ENCODE measurements at regions not wholly inside any gene's neighbourhood (a gene's known extent, or its start where the extent isn't known, plus 50 kb on each side); places are given as distances from the start of the nearest gene placed in this dataset.

- H3K79me2 ChIP-seq (ENCODE audit: insufficient read depth) = no peaks in the 10 kb centered on the region
- WGBS (ENCODE audit: low lambda C conversion rate) = 0% methylated on average over 1 of the region's 1 CpG
These were observed 199.8 kb upstream of the NR2F2 start for GRCh38 chr15:96130734-96131133.

DNA sequence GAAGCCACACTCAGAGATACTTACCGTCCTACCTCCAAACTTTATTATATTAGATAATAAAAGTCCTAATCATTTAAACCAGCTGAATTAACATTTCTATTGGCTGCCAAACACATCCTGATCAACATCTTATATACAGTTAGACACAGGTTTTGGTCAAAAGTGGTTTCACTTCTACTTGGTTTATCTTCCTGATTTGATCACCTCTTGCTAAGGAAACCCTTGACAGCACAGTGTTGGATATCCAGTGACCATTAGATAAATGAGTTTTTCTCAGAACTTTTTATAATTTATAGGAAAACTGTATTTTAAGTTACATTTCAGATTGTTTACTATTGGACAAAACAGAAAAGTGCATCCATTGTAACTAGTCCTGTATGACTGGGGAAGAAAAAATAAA is 198.4 kb upstream of the NR2F2 start:
- Histone ChIP-seq H4K20me1 (ENCODE audit: insufficient read depth) (no peaks in the 10 kb centered on the region), H3K9me3 (no peaks in the 10 kb centered on the region), H3K9me2 (no peaks in the 10 kb centered on the region), H3F3A (replicated peaks; ENCODE audit: insufficient read depth) (no peaks in the 10 kb centered on the region), H3K27ac (ENCODE audit: low read depth in 2 of 2, low read length in 1 of 2) (no peak overlapping the region), H3K79me2 (ENCODE audit: insufficient read depth) (no peaks in the 10 kb centered on the region), H3K4me3 (ENCODE audit: low read depth in 2 of 2, low read length in 1 of 2) (no peak overlapping the region), H3K4me1 (ENCODE audit: control insufficient read depth in 1 of 2, insufficient read depth in 2 of 2, low read depth in 1 of 2, low read length in 1 of 2) (no peaks in the 10 kb centered on the region), H3K27me3 (ENCODE audit: insufficient read depth) (no peaks in the 10 kb centered on the region), H3K9ac (no peak overlapping the region), H3K36me3 (replicated peaks in 1 of 2; ENCODE audit: control insufficient read depth in 1 of 2, insufficient read depth in 2 of 2, low read length in 1 of 2) (no peaks in the 10 kb centered on the region), H3K4me2 (no peak overlapping the region), H2AFZ (ENCODE audit: low read depth) (no peak overlapping the region)
- CTCF ChIA-PET = no interaction called here
- no peak for TF ChIP-seq USF1 (IDR thresholded peaks at IDR 0.05; ENCODE audit: borderline replicate concordance, low read depth)
- no peak for TF ChIP-seq MAX (IDR thresholded peaks at IDR 0.05; ENCODE audit: low read depth)
- no peak for TF ChIP-seq GABPA (IDR thresholded peaks at IDR 0.05; ENCODE audit: low read depth)
- TF ChIP-seq CHD2 (IDR thresholded peaks at IDR 0.05; ENCODE audit: low read length, partially characterized antibody) = no peak
- no peak for TF ChIP-seq PBX3 (IDR thresholded peaks at IDR 0.05)
- no peak for TF ChIP-seq NRF1 (IDR thresholded peaks at IDR 0.05; ENCODE audit: low read depth, low read length)
- no peak for TF ChIP-seq RXRA (IDR thresholded peaks at IDR 0.05; ENCODE audit: borderline replicate concordance, low read depth)
- no peak for TF ChIP-seq FOXJ3 (CRISPR knock-in tag; IDR thresholded peaks at IDR 0.05)
- TF ChIP-seq TAF1 (IDR thresholded peaks at IDR 0.05; ENCODE audit: borderline replicate concordance, low read depth, low read length) = no peak
- no peak for TF ChIP-seq MEF2A (IDR thresholded peaks at IDR 0.05; ENCODE audit: borderline replicate concordance, low read depth)
- no peak for TF ChIP-seq NFIC (IDR thresholded peaks at IDR 0.05; ENCODE audit: borderline replicate concordance)
- no peak for TF ChIP-seq POLR2AphosphoS5 (IDR thresholded peaks at IDR 0.05; ENCODE audit: low read depth, low read length)
- no peak for TF ChIP-seq SIN3A (IDR thresholded peaks at IDR 0.05; ENCODE audit: borderline replicate concordance, low read depth, low read length)
- TF ChIP-seq RAD21 (IDR thresholded peaks at IDR 0.05; ENCODE audit: low read length) = no peak
- TF ChIP-seq ZBTB33 (IDR thresholded peaks at IDR 0.05; ENCODE audit: borderline replicate concordance, low read depth) = no peak
- no peak for TF ChIP-seq SMC3 (IDR thresholded peaks at IDR 0.05; ENCODE audit: low read depth, low read length)
- DNase-seq = no peak
- POLR2A ChIA-PET = no interaction called here
- 52% methylated on average over 1 of the region's 1 CpG for WGBS (ENCODE audit: low lambda C conversion rate)

More at GRCh38 chr15:96130734-96131133, 199.8 kb upstream of the NR2F2 start:
- Histone ChIP-seq H3K4me3 (ENCODE audit: low read depth in 2 of 2, low read length in 1 of 2) (no peak overlapping the region), H3K9me3 (no peaks in the 10 kb centered on the region), H3F3A (replicated peaks; ENCODE audit: insufficient read depth) (no peaks in the 10 kb centered on the region), H3K27me3 (ENCODE audit: insufficient read depth) (no peaks in the 10 kb centered on the region), H3K4me1 (ENCODE audit: control insufficient read depth in 1 of 2, insufficient read depth in 2 of 2, low read depth in 1 of 2, low read length in 1 of 2) (no peaks in the 10 kb centered on the region), H3K36me3 (replicated peaks in 1 of 2; ENCODE audit: control insufficient read depth in 1 of 2, insufficient read depth in 2 of 2, low read length in 1 of 2) (no peaks in the 10 kb centered on the region), H3K27ac (ENCODE audit: low read depth in 2 of 2, low read length in 1 of 2) (no peak overlapping the region), H2AFZ (ENCODE audit: low read depth) (no peak overlapping the region), H3K4me2 (no peak overlapping the region), H3K9ac (no peak overlapping the region), H3K9me2 (no peaks in the 10 kb centered on the region), H4K20me1 (ENCODE audit: insufficient read depth) (no peaks in the 10 kb centered on the region)
- CTCF ChIA-PET = no interaction called here
- TF ChIP-seq RAD21 (IDR thresholded peaks at IDR 0.05; ENCODE audit: low read length) (no peak), ZBTB33 (IDR thresholded peaks at IDR 0.05; ENCODE audit: borderline replicate concordance, low read depth) (no peak), RFX5 (IDR thresholded peaks at IDR 0.05; ENCODE audit: low read length) (no peak), NFIC (IDR thresholded peaks at IDR 0.05; ENCODE audit: borderline replicate concordance) (no peak), RCOR1 (IDR thresholded peaks at IDR 0.05; ENCODE audit: low read length) (no peak), RXRA (IDR thresholded peaks at IDR 0.05; ENCODE audit: borderline replicate concordance, low read depth) (no peak)
- POLR2A ChIA-PET = no interaction called here
- DNase-seq = no peak
